Tibial artery (tissue), 4 donors: ENCODE measurements at regions not wholly inside any gene's neighbourhood (a gene's known extent, or its start where the extent isn't known, plus 50 kb on each side); places are given as distances from the start of the nearest gene placed in this dataset.

ENCODE experiments used
- DNase-seq, 2 donors: peaks; one replicate each; pipeline ENCODE4 v3.0.0-alpha.2; 2019
- H3K27ac ChIP-seq, 2 donors: fragments of 200-600 bp; sonication (generic) in 1 of 2; 1 replicate in 1 of 2; 2 replicates in 1 of 2; pipeline ENCODE4 v1.5.1; 2018 to 2019; ENCODE audit warnings: mild to moderate bottlenecking in 1 of 2
- H3K27me3 ChIP-seq, 2 donors: fragments of 200-600 bp; sonication (generic) in 1 of 2; one replicate each; pipeline versions ENCODE4 v1.5.1 to v1.6.0; 2016 to 2019
- H3K36me3 ChIP-seq, 3 donors: fragments of 200-600 bp; sonication (generic) in 2 of 3; one replicate each; pipeline ENCODE4 v1.5.1; 2016 to 2019; ENCODE audit warnings: mild to moderate bottlenecking in 2 of 3
- H3K4me1 ChIP-seq, 4 donors: fragments of 200-600 bp; sonication (generic) in 2 of 4; 1 replicate in 3 of 4; 2 replicates in 1 of 4; pipeline ENCODE4 v1.5.1; 2016 to 2019
- H3K4me3 ChIP-seq, 2 donors: fragments of 200-600 bp; sonication (generic) in 1 of 2; 1 replicate in 1 of 2; 2 replicates in 1 of 2; pipeline ENCODE4 v1.5.1; 2018 to 2019; ENCODE audit warnings: mild to moderate bottlenecking in 2 of 2
- H3K9me3 ChIP-seq, 3 donors: fragments of 200-600 bp; sonication (generic) in 1 of 3; one replicate each; pipeline ENCODE4 v1.5.1; 2016 to 2019
- CTCF ChIP-seq, 2 experiments: fragments of 200-600 bp in 1 of 2; fragments of 450-650 bp in 1 of 2; IDR thresholded peaks; one replicate each; pipeline ENCODE4 v1.5.1; 2017 to 2019; ENCODE audit warnings: antibody characterized with exemption in 2 of 2, mild to moderate bottlenecking in 1 of 2, moderate library complexity in 1 of 2
- intact Hi-C: fragments of 100-400 bp; cut with DNase I; formaldehyde crosslinking; loops from one replicate; pipeline ENCODE4 v1.15.0; 2023; ENCODE audit warnings: low total_unique reads

DNA sequence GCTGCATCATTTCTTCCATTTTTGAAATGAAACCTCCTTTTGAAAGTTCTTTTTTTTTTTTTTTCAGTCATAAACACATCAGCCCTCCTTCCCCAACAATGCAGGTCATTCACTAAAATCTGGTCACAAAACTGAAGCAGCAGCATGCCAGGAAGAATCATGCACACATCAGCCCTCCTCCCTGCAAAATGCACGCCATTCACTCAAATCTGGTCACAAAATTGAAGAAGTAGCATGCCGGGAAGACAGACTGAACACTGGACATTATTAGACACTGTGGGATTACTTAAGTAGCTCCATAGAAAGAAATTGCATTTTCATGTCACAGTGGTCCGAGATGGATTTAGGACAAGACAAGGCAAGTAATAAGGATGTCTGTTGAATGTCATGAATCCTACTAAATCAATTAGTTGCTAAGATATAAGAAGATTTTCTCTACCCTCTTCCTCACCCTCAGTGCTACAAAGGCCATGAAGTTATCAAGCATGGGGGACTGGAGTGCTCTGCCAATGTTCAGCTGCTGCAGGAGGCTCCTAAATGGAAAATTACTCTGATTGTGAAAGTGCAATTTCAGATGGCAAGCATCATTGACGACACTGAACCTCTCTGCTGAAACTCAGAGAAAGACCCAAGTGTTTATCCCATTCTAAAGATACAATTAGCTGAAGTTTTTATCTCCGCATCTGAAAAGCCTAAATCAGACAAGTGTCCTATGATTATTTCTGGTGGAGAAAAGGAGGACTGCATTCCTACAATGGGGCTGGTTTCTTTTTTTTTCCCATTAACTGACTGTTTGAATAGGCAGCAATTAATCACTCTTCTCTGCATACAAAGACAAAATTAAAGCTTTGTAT is 913.2 kb downstream of the DIAPH3 start:
- no peaks in the 10 kb centered on the region for H3K9me3 ChIP-seq
- H3K27me3 ChIP-seq: no peaks in the 10 kb centered on the region
- H3K27ac ChIP-seq: no peak overlapping the region
- H3K36me3 ChIP-seq: no peaks in the 10 kb centered on the region
- intact Hi-C loops: no loop called here
- no peak for DNase-seq
- no peak overlapping the region for H3K4me3 ChIP-seq
- no peak for TF ChIP-seq CTCF (IDR thresholded peaks at IDR 0.05)
- H3K4me1 ChIP-seq: no peaks in the 10 kb centered on the region

DNA sequence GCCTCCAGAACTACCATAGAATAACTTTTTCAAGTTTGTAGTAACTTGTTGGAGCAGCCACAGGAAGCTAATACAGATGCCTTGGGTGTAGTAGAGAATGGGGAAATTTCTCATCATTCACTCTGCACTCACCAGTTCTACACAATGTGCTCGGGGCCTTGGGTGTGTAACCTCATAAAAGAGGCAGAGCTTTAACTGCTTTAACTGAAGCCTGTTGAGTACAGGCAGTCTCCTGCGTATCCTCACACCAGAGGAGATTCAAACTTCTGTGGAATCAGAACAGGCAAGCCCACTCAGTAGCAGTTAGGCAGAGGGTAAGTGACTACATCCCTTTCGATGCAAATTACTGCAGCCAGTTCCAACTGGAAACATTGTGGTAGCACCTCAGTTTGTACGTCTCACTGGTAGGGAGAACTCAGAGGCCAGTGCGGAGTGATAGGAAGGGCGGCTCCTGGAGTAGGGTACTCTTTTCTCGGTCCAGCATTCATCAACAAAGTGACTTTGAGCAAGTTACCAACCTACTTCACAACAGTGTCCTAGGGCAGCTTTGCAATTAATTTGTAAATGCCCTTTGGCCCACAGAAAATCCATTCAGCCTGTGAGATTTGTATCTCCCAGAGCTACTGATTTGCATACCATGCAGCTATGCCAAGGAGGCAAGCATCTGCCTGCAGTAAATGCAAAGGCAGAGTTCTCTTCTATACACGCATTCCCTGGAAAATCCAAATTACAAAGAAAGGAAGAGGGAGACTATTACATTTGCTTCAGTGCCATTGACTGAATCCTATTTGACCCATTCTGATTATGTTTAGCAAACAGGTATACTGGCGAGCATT is 904.3 kb downstream of the DIAPH3 start:
- H3K4me3 ChIP-seq: no peak overlapping the region
- H3K4me1 ChIP-seq: no peaks in the 10 kb centered on the region
- H3K27me3 ChIP-seq: no peaks in the 10 kb centered on the region
- H3K36me3 ChIP-seq: no peaks in the 10 kb centered on the region
- no peak overlapping the region for H3K27ac ChIP-seq
- intact Hi-C loops: no loop called here
- no peaks in the 10 kb centered on the region for H3K9me3 ChIP-seq
- no peak for TF ChIP-seq CTCF (IDR thresholded peaks at IDR 0.05)
- no peak for DNase-seq

DNA sequence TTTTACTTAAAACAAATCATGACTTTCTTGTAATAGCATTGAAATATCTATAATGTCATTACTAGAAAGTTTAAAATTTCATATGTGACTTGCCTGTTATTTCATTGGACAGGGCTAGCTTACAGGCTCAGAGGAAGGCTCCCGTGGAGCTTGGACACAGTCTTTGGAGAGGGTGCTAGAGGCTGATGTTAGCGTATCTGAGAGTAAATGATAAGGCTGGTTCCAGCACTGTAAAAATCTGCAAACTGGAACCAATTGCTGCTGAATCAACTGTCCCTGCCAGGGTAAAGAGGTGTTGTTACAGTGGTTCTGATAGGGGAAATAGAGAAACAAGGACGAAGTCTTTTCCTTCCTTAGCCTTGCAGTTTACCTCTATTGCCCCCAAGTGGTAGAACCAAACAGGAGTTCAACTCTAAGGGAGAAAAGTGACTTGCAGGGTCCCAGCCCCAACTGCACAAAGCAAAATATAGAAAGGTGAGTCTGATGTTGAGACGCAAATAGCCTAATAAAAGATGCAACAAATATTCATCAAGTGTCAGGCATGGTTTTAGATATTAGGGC is 901.7 kb downstream of the DIAPH3 start:
- no peaks in the 10 kb centered on the region for H3K36me3 ChIP-seq
- H3K27me3 ChIP-seq: no peaks in the 10 kb centered on the region
- DNase-seq: no peak
- intact Hi-C loops: no loop called here
- H3K27ac ChIP-seq: no peak overlapping the region
- no peak overlapping the region for H3K4me3 ChIP-seq
- no peaks in the 10 kb centered on the region for H3K4me1 ChIP-seq
- H3K9me3 ChIP-seq: no peaks in the 10 kb centered on the region
- no peak for TF ChIP-seq CTCF (IDR thresholded peaks at IDR 0.05)

DNA sequence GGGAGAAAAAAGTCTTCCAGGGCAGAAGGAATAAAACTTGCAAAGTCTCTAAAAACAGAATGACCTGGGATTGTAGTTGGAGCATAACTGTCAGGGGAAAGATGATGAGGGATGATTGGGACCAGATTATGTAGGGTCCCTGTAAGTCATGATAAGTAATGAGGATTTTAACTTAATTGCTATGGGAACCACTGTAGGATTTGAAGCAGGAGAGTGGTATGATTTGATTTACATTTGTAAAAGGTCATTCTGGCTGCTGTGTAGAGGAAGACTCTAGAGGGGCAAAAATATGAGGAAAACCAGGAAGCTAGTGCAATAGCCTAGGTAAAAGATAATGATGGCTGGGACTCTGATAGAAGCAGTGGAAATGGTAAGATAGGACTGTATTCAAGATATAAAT is 900.2 kb downstream of the DIAPH3 start:
- TF ChIP-seq CTCF (IDR thresholded peaks at IDR 0.05): no peak
- DNase-seq: no peak
- no peak overlapping the region for H3K4me3 ChIP-seq
- no peaks in the 10 kb centered on the region for H3K4me1 ChIP-seq
- no peak overlapping the region for H3K27ac ChIP-seq
- intact Hi-C loops: no loop called here
- H3K27me3 ChIP-seq: no peaks in the 10 kb centered on the region
- no peaks in the 10 kb centered on the region for H3K9me3 ChIP-seq
- no peaks in the 10 kb centered on the region for H3K36me3 ChIP-seq

DNA sequence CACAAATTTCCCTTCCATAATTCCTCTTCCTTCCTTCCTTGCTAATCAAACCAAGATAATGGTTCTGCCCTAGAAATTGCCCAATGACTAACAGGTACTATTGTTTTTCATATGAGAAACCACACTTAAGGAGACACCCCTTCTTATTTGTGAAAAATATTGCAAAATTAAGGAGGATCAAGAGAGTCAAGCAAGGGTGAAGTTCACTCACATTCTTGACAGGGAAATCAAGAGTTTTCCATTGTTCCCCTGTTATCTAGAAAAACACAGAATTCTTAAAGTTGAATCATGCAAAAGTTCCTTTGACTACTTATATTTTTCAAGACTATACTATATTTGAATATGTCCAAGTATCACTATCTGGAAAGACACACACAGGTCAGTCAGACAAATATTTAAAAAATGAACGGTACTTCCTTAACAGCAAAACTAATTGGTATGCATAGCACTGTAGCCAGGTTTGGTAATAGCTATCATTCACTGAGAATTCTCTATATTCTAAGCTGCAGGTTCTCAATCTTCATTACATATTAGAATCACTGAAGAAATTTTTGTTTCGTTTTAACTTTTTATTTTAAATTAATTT is 897.2 kb downstream of the DIAPH3 start:
- intact Hi-C loops: no loop called here
- Histone ChIP-seq H3K27ac (no peak overlapping the region), H3K4me1 (no peaks in the 10 kb centered on the region), H3K9me3 (no peaks in the 10 kb centered on the region), H3K36me3 (no peaks in the 10 kb centered on the region), H3K27me3 (no peaks in the 10 kb centered on the region), H3K4me3 (no peak overlapping the region)
- DNase-seq: no peak
- TF ChIP-seq CTCF (IDR thresholded peaks at IDR 0.05): no peak
